Smooth muscle cell of the brain vasculature (primary cell): ENCODE measurements at regions not wholly inside any gene's neighbourhood (a gene's known extent, or its start where the extent isn't known, plus 50 kb on each side); places are given as distances from the start of the nearest gene placed in this dataset.
"Not testable (repeated sequence)": the region's sequence is repeated elsewhere in the genome, so short reads cannot be mapped to it uniquely, and the experiment has no call there.

Experiments used
- DNase-seq: peaks from one replicate; pipeline ENCODE4 v3.0.0-alpha.2; 2012; ENCODE audit warnings: low read depth, low spot score

DNA sequence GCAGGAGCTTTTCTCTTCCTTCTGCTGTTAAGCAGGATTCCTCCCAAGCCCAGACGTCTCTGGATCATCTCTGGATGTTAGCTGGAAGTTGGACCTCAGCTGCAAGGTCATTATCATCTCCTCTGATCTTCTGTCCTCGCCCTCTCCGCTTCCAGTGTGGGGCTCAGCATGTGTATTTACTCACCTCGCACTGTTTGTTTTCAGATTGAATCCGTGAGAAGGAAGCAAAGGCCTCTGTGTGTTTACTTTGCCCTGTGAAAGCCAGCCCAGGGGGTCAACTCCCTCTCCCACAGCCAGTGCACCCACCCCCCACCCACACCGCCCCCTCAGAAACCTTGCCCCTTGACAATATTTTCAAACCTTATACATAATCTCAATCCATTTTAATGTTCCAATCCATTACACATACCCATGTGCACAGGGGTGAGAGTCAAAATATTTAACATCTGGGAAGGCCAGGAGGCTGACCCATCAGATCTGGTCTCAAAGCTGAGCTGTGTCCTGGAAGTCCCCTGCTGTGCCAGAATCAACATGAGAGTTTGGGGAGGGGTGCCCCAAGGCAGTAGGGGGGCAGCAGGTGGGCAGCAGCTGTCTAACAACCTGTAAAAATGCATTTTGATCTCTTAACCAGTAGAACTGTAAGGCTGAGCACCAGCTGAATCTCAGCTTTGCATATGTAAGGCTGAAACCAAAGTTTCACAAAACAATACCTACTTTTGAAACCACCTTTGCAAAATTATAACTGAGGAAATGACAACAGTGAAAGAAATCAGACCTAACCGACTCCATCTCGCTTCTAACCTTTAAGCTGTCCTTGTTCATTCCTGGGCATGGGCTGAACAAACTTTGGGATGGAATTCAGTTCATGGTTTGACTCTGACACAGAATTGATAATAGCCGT, 157.9 kb downstream of the ZNF664 start:
- peak; percentile 49 for DNase-seq

DNA sequence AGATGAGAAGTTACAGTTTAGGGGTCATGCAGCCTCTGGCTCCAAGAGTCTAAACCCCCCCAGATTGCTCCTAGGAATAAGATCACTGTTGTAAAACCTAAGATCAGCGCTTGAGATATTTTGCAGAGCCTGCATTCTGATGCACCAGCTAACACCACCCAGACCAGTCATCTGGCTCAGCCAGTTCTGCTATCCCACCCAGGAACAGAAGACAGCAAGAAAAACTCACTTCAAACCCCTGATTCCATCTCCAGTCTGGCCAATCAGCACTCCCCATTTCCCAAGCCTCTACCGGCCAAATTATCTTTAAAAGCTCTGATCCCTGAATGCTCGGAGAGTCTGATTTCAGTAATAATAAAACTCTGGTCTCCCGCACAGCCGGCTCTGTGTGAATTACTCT, 158.6 kb downstream of the ZNF664 start:
- DNase-seq, result no peak

DNA sequence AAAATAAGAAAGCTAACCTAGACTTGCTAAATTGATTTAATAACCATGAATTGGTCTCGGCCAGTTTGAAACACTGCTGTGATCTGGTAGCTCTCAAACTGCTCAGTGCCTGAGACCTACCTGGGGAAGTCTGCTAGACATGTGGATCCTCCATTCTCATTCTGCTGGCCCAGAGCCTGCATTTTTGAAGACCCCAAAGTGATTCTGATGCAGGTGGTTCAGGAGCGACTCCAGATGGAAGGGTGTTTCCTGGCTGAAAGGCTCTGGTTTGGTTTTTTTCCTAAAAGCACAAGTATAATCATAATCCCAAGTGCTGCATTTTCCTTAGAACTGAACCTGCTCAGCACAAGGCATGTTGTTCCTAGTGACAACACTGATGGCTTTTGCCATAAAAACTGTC, 159.5 kb downstream of the ZNF664 start:
- DNase-seq, result no peak

DNA sequence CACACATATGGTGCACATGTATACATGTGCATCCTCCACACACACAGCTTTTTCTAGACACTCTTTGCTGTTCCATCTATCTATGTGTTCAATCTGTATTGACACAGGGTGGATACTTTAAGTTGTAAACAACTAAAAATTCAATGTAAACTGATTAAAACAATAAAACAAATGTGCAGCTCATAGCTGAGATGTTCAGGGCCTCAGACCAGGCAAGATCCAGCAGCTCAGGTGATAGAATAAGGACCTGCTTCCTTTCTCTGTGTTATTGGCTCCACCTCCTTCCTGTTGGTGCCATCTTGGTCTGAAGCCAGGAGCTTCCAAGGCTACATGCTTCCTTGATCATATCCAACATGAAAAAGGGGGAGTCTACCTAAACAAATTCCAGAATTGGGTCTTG, 158.1 kb upstream of the RFLNA start:
- DNase-seq, result no peak

DNA sequence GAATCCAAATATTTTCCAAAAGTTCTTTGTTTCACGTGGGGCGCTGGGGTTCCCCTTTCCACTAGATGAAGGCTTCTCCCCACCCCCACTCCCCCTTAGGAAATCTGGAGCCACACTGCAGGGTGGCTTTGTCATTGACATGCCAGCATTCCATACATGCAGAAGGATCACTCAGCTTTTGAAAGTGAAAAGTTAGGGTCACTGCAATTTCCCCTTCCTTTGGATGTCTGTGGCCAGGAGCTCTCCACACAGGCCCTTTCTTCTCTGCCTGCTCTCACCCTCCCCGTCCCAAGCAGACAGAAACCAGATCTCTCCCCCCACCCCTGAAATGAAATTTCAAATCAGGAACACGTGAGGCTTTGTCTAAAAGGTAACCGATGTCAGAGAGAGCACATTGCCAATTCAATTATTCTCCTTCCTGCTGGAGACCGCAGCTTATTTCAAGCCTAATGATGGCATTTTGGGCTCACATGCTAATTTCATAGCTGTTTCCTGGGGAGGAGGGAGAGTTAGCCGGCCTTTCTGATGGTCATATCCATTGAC, 153.9 kb upstream of the RFLNA start:
- no peak for DNase-seq

DNA sequence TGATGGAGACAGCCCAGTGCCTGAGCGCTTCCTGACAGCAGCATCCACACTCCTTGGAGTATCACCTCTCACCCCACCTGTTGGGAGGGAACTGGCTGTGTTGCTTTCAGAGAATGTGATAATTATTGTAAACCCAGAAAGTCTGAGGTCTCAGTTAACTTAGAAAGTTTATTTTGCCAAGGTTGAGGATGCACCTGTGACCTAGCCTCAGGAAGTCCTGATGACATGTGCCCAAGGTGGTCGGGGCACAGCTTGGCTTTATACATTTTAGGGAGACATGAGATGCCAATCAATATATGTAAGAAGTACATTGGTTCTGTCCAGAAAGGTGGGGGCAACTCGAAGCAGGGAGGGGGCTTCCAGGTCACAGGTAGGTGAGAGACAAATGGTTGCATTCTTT, 153.3 kb upstream of the RFLNA start:
- not testable (repeated sequence) for DNase-seq

DNA sequence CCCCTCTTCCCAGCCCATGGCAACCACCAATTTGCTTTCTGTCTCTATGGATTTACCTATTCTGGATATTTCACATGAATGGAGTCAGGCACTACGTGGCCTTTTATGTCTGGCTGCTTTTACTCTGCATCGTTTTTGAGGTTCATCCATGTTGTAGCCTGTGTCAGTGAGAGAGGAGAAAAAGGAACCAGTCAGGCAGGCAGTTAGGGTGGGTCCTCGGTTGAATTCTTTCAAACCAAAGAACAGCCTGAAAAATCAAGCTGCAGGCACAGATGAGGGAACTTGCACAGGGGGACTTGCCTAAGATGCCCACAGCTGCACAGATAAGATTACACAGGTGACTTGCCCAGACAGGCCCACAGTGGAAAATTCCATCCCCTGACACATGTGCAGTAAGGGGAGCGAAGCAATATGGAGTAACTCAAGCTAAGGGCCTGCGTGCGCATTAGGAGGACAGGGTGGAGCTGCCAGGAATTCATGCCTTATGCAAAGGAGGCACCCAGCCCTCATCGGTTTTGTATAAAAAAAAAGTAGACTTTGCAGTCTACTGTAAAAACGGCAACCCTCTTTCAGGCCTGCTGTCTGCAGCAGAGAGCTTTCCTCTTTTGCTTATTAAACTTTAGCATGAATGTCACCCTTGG, 152.4 kb upstream of the RFLNA start:
- no peak for DNase-seq

DNA sequence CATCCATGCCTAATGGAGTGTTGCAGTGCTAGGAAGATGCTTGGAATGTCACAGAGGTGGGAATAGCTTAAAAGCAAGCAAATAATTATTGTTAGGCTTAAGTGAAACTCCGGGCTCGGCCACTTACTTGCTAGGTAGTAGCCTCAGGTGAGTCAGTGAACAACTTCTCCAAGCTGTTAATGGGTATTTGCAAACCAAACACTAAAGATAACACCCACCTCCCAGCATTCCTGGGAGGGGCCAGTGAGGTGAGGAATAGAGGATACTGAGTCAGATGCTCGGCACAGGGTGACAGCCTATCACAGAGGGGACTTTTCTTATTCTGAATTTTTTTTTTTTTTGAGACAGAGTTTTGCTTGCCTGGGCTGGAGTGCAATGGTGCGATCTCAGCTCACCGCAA, 151.2 kb upstream of the RFLNA start:
- no peak for DNase-seq

DNA sequence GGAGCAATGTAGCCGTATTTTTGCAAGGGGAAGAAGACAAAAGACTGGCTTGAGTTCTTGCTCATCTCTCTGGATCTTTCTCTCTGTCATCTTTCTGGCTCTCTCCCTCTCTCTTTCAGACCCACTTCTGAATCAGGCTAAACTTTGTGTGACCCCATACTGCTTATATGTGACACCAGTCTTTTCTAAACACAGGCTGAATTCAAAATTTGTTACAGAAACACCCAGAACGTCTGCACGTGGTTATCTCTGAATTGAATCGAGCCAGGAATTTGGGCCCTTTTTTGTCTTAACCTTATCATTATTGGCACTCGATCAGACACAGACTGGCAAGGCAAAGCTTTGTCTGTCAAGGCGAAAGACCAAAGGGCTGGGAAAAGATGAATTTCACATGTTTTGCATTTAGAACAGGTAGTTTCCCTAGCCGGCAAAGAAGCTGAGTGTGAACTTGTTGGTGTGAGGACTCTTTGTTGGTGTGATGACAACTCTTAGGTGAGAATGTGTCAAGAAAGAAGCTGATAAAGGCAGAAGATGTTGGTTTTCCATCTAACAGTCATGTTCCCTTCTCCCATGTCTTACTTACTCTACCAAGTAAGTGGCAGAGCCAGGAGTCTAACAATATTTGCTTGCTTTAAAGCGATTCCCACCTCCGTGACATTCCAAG, 150.2 kb upstream of the RFLNA start:
- no peak for DNase-seq

DNA sequence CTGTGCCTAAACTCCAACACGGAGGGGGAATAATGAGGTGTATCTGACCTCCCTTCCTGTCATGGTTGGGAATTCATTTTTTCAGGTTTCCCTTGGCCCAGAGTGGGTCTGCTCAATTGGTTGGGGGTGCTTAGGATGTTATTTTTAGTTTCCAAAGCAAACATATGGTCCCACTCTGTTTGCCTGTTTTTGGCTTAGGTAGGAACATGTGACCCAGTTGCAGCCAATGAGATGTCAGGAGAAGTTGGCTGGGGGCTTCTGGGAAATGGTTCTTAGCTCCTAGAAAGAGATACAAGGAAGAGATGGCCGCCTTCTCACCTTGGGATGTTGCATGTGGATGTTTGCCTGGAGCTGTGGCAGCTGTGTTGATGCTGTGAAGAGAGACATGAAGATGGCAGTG, 147.9 kb upstream of the RFLNA start:
- DNase-seq, result no peak

DNA sequence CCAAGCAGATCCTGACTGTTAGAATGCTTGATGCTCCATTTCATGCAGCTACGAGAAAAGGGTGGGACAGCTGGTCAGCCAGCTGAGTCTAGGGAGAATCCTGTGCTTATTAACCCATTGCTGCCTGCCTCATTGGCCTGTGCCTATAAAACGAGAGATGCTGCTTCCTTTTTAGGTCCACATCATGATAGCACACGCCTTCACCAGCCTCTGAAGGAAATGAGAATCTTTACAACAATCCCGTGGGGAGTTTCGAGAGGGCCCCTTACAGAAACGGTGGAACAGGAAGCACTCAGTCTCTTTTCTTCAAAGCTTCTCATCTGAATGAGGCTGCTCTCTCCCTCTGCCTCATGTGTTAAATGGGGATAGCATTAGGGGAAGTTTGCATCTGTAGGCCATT, 147.3 kb upstream of the RFLNA start:
- no peak for DNase-seq

DNA sequence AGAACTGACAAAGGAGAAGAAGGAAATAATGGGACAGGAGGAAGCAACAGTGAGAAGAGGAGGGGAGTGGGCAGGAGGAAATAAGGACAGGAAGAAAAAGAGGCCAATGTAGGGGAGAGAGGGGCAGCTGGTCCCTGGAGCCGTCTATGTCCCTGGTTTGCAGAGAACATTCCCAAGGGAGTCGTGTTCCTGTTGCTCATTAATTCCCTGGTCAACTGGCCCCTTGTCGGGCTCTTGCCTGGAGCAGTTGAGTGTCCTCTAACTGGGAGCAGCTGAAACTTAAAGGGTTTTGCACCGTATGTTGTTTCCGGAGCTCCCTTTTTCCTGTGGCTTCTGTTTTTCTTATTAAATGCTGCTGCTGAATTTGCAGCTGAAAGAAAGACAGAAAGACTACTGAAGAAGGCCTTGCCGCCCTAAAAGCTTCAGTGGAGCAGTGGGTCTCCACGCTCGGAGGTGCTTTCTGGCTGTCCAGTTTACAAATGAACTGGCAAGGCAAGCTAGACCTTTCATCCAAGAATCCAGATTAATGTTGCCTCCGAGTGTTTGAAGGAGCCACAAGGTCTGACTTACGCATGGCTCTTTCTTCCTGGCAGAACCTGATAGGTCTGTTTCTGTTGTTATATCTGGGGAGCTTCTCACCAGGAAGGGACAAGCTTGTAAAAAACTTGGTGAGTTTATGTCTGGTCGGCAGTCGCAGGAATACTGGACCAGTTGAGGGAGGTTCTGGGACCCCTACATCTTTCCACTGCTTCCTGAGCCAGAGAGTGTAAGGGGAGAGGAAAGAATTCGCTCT, 146.2 kb upstream of the RFLNA start:
- no peak for DNase-seq

DNA sequence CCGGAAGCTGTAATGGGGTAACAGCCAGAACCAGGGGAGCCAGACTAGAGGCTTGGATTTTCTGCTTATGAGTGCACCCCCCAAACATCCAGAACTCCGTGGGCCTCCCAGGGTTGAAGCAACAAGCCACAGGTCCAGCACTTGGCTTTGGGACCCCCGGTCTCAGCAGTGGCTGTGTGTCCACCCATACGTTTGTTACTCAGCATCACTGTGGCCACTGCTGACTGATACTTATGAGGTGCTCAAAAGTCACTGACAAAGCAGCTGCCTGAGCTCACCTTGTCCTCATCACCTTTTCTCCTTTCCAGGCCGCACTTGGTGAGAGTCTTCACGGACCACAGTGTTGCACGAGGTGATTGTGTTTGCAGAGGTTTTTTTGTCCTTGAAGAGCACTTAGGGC, 145.6 kb upstream of the RFLNA start:
- DNase-seq, result no peak

DNA sequence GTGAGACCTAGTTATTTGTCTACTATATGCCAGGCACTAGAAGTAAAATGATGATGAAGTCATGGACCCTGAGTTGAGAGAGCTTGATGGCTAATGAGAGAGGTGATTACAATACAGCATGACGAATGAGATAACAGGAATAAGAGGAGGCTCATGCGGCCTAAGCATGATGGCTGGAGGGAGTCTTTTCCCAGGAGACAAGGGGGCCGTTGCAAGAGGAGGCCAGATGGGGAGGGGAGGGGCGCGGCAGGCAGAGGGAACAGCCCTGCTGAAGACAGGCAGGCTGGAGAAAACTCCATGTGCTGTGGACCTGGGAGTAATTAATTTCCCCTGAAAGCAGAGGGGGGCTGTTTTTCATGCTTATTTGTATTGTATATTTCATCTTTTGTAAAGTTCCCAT, 144.7 kb upstream of the RFLNA start:
- no peak for DNase-seq

DNA sequence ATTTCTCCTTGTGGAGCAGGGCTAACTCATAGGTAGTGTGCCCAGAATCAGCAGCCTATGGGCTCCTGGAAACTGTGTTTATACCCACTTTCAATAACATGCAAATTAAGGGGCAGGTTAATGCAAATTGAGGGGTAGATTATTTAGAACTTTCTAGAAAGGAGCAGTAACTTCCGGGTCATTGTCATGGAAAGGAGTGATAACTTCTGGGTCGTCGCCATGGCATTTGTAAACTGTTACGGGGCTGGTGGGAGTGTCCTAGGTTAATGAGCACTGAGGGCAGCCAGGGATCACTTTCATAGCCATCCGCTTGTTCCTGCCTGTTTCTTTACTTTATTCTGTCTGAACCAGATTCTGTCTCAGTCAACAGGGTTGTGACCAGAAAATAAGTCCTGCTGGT, 143.3 kb upstream of the RFLNA start:
- DNase-seq, result no peak

DNA sequence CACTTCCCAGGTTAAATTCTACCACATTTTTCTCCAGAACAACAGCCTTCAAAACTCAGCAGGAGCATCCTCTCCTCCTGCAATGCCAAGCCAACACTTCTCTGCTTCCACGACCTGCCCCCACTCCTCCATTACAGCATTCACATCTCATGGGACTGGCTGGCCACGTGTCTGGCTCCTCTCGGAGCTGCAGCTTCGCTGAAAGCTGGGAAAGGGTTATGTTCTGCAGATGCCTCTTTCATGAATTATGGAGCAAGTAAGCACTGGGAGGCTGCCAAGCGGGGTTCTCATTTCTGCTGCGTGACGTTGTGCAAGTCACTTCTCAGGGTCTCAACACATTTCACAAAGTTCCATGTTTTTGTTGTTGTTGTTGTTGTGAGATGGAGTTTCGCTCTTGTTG, 142.2 kb upstream of the RFLNA start:
- no peak for DNase-seq

DNA sequence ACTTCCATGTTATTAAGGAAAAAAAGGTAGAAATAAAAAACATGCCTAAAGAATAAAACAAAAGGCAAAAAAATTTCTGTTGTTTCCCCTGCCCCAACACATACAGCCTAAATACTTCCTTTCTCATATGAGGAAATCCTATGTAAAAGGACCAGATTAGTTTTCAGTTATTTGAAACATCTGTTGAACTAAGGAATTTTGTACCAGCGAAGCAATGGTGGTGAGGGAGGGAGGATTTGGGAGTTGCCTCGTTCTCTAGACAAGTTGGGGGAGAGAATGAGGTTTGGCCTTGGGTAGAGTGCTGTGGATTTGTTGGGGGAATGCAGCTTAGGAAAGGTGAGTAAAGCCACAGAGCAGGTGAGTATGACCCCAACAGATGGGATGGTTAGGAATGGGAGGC, 141.5 kb upstream of the RFLNA start:
- DNase-seq, result no peak

DNA sequence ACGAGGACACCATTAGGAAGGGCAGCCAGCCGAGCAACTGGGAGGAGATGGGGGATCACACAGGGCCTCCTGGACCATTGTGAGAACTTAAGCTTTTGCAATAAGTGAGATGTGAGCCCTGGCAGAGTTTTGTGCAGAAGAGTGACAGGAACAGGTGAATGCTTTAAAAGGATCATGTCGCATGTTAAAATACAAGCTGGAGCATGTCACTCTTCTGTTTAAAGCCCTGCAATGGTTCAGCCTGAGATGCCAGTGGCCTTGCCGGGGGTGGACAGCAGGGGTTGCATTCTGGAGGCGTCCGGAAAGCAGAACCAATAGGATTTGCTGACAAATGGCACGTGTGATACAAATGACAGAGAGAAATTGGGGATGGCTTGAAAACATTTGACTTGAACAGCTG, 137.5 kb upstream of the RFLNA start:
- no peak for DNase-seq

DNA sequence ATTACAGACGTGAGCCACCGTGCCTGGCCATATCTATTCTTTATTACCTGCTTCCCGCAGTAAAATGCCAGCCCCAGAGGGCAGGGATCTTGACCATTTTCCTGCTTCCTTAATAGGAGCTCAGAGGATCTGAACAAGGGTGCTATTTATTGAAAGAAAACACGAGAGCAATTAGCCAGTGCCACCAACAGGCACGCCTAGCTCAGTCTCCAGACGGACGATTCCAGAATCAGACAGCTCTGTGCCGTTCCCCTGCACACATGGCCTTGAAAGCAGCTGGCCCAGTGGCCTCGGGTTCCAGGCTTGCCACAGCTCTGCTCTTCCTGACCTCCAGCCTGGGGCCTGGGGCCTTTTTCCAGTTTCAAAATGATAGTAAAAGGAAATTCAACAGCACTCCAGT, 135.2 kb upstream of the RFLNA start:
- no peak for DNase-seq

DNA sequence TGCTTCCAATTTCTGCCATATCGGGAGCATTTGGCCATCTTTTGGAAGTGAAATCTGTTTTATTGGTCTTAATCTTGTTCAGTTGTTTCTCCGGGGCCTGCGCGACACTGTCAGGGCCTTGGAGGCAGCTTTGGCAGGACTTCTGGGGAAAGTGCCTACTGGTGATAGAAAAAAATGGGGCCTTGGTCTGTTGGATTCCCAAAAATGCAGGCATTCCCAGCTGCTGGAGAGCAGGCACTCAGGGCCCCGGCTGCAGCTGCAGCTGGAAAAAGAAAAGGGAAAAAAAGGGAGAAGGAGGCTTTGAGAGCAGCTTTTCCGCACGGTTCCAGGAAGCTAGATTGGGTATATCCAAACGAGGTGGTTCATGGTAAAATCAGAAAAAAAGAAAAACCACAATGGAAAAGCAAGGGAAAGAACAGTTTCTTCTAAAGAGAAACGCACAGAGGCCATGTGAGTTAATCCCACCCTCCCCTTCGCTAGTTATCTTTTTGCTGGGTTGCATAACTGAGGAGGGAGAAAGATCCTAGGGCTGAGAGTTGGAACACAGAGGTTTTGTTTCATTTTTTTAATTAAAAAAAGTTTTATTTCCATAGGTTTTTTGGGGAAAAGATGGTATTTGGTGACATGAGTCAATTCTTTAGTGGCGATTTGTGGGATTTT, 134.7 kb upstream of the RFLNA start:
- no peak for DNase-seq

DNA sequence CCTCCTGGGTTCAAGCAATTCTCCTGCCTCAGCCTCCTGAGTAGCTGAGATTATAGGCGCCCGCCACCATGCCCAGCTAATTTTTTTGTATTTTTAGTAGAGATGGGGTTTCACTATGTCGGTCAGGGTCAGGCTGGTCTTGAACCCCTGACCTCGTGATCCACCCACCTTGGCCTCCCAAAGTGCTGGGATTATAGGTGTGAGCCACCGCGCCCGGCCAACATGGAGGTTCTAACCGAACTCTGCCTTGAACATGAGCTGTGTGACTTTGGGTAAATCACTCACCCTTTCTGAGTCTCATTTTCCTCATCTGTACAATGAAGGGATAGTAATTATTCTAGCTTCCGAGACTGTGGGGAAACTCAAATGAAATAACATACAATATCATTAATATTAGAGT, 133.5 kb upstream of the RFLNA start:
- not testable (repeated sequence) for DNase-seq
